ENCODE measurements at regions not wholly inside any gene's neighbourhood (a gene's known extent, or its start where the extent isn't known, plus 50 kb on each side); places are given as distances from the start of the nearest gene placed in this dataset.

DNA sequence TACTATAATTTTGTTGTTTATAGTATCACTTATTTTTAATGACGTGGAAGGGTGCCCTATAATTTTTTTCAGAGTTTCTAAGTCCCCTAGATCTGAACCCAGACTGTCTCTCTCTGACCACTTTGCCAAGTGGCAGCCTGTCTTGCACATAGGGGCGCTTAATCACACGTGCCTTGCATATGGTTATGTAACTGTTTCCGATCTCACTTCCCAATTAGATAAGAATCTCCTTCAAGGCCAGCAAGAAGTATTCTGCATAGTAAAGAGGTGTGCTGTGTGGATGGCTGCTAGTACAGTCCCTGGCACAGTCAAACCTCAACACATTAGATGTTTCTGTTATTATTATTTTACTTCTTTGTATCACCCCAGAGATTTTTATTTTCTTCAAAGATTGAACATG, 197.8 kb upstream of the SIX2 start:
- TF ChIP-seq CTCF (IDR thresholded peaks at IDR 0.05) = no peak
- no peak for TF ChIP-seq POLR2A (IDR thresholded peaks at IDR 0.05; ENCODE audit: low read depth)

Measured in esophagus muscularis mucosa (tissue), 3 donors.